Aorta (tissue), 5 donors: ENCODE measurements at regions not wholly inside any gene's neighbourhood (a gene's known extent, or its start where the extent isn't known, plus 50 kb on each side); places are given as distances from the start of the nearest gene placed in this dataset.

Experiments used
- ATAC-seq: fragments of 200-7000 bp; cut with Tn5 transposase; one replicate; pipeline ENCODE4 v1.9.1; 2022; ENCODE audit warnings: moderate library complexity; ENCODE audit not compliant: low FRiP score
- DNase-seq, 2 donors: peaks; one replicate each; pipeline ENCODE4 v3.0.0-alpha.2; 2020
- H3K27ac ChIP-seq, 2 donors: one replicate each; pipeline ENCODE4 v1.5.1; 2013; ENCODE audit warnings: low read length in 2 of 2, mild to moderate bottlenecking in 2 of 2, moderate library complexity in 2 of 2, control low read depth in 1 of 2, inconsistent platforms in 1 of 2, low read depth in 1 of 2
- H3K27me3 ChIP-seq, 2 donors: one replicate each; pipeline ENCODE4 v1.6.1; 2013; ENCODE audit warnings: control low read depth in 1 of 2, low read length in 1 of 2, mild to moderate bottlenecking in 1 of 2, moderate library complexity in 1 of 2; ENCODE audit not compliant: insufficient read depth in 2 of 2, control insufficient read depth in 1 of 2
- H3K36me3 ChIP-seq, 2 donors: one replicate each; pipeline ENCODE4 v1.6.1; 2013; ENCODE audit warnings: control low read depth in 1 of 2, low read length in 1 of 2, mild to moderate bottlenecking in 1 of 2; ENCODE audit not compliant: insufficient read depth in 2 of 2, control insufficient read depth in 1 of 2
- H3K4me1 ChIP-seq, 2 donors: one replicate each; pipeline ENCODE4 v1.6.1; 2013; ENCODE audit warnings: low read length in 2 of 2, control low read depth in 1 of 2, mild to moderate bottlenecking in 1 of 2, moderate library complexity in 1 of 2; ENCODE audit not compliant: insufficient read depth in 2 of 2, control insufficient read depth in 1 of 2
- H3K4me3 ChIP-seq, 2 donors: one replicate each; pipeline ENCODE4 v1.5.1; 2013; ENCODE audit warnings: low read length in 2 of 2, control low read depth in 1 of 2, mild to moderate bottlenecking in 1 of 2
- H3K9me3 ChIP-seq: one replicate; pipeline ENCODE4 v1.6.1; 2013; ENCODE audit warnings: mild to moderate bottlenecking, low read length; ENCODE audit not compliant: control insufficient read depth
- WGBS, 2 donors: extraction: QIAGEN DNeasy Blood & Tissue Kit; methylation state at CpG; one replicate each; pipeline ENCODE4 v1.1.7; 2013; 5-methylcytosine and 5-hydroxymethylcytosine counted together
- intact Hi-C, 2 donors: fragments of 100-400 bp; cut with DNase I; formaldehyde crosslinking; loops; one replicate each; pipeline versions ENCODE4 v1.14.2 to v1.15.0; 2022
- donor health status: healthy with polysubstance abuse.
- donor health status: Bipolar disorder and iron deficiency.
- donor health status: DM: no; HTN: no; CAD: no.
- donor health status: DM: no; HTN: no; CAD: no.
- donor health status: DM: yes; HTN: yes; CAD: no.

DNA sequence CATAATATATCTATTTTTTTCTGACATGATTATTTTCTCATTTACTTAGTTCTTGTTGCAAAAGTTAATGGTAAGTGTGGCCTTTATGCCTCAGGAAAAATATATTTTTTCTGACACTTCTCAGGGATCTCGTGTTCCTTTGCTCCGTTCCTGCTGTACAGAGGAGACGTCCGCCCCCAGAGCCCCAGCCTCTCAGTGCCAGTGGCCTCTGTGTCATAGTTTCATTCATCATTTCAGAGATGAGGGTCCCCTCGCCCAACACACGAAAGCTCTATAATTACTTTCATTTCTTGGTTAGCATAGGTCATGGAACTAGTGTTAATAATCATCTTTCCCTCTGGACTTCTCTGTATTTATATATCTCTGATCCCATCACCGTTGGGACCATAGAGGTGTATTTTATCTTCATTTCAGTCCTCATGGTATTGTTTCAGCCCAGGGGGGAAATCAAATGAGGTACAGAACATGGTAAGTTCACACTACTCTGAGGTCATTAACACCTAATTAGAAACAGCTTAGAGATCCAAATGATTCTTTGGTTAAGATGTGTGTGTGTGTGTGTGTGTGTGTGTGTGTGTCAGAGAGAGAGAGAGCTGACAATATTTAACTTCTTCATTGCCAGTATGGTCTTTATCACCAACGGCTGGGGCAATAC is 631.1 kb upstream of the TENM3 start:
- Histone ChIP-seq H3K4me1 (no peaks in the 10 kb centered on the region), H3K9me3 (peaks cover 1% of the 10 kb centered on the region), H3K36me3 (no peaks in the 10 kb centered on the region), H3K27me3 (no peaks in the 10 kb centered on the region), H3K4me3 (no peak overlapping the region), H3K27ac (no peak overlapping the region)
- DNase-seq (no peak), ATAC-seq (no peak)
- intact Hi-C loops: no loop called here
- 25 to 34% methylated on average over 8 of the region's 8 CpGs for WGBS, 2 donors

DNA sequence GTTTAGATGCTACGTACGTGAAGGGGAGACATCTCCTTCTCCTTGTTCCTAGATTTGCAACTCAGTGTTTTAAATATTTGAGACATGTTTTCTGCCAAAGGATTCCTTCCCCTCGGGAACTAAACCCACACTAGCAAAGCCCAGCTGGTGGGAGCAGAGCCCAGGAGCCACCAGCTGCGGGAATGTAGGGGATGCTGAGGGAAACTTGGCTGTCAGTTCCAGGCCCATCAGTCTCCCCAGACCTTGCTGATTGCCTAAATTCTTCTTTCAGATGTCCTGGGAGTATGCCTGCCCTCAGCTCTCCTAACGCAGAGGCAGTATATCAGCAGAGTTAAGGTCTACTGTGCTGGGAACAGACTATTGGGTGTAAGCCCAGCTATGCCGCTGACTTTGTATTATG is 630.0 kb upstream of the TENM3 start:
- Histone ChIP-seq H3K4me1 (no peaks in the 10 kb centered on the region), H3K9me3 (peaks cover 1% of the 10 kb centered on the region), H3K4me3 (no peak overlapping the region), H3K36me3 (no peaks in the 10 kb centered on the region), H3K27ac (no peak overlapping the region), H3K27me3 (no peaks in the 10 kb centered on the region)
- intact Hi-C loops: no loop called here
- ATAC-seq (no peak), DNase-seq (no peak)
- 39 to 56% methylated on average over 6 of the region's 6 CpGs for WGBS, 2 donors

DNA sequence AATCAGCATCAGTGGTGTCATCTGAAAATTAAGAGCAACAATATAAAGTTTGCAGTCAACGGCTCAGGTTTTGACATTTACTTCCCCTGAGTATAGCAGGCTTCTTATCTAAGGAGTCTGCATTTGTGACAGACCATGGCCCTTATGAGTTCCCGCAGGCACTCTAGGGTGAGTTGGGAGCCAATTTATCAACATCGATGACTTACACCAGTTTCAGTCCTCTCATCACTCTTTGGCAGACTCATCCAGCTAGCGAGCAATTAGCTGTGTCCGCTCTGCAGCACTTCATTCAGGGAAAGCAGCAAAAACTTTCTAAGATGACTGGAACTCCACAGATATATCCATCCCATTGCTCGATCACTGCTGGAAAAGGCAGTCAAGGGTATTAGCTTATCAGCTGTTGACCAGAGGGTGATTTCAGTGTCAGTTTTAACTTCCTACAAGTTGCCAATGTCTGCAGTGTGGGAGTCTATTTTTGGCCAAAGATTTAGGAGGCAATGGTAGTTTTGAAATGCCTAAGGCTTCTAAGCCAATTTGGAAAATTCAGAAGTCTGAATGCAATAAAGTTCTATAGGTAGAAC is 625.1 kb upstream of the TENM3 start:
- no peak overlapping the region for H3K27ac ChIP-seq
- no peak overlapping the region for H3K4me3 ChIP-seq
- 49 to 66% methylated on average over 6 of the region's 6 CpGs for WGBS, 2 donors
- no peak for ATAC-seq
- DNase-seq: no peak
- no peaks in the 10 kb centered on the region for H3K27me3 ChIP-seq
- H3K9me3 ChIP-seq: no peaks in the 10 kb centered on the region
- intact Hi-C loops: no loop called here
- H3K36me3 ChIP-seq: no peaks in the 10 kb centered on the region
- H3K4me1 ChIP-seq: no peaks in the 10 kb centered on the region

DNA sequence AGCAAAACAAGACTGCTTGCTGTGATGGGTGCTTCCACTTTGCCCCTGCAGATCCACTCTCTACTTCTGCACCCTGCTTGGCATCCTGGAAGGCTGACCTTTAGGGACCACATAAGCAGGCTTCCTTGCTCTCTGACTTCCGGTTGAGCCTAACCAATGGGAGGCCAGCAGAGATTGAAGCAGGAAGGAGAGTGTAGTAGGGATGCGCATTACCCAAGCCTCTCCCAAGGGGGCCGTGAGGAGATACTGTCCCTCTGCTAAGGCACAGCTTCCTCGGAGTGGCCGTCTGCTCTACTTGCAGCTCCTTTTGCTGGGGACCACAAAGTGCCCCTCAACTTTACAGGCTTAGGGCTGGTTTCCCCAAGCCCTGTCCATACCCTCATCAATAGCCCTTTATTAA is 624.3 kb upstream of the TENM3 start:
- ATAC-seq: no peak
- H3K36me3 ChIP-seq: no peaks in the 10 kb centered on the region
- H3K9me3 ChIP-seq: no peaks in the 10 kb centered on the region
- no peak for DNase-seq
- no peak overlapping the region for H3K27ac ChIP-seq
- WGBS, 2 donors: 76 to 79% methylated on average over 5 of the region's 5 CpGs
- no peak overlapping the region for H3K4me3 ChIP-seq
- no peaks in the 10 kb centered on the region for H3K4me1 ChIP-seq
- no peaks in the 10 kb centered on the region for H3K27me3 ChIP-seq
- intact Hi-C loops: no loop called here

DNA sequence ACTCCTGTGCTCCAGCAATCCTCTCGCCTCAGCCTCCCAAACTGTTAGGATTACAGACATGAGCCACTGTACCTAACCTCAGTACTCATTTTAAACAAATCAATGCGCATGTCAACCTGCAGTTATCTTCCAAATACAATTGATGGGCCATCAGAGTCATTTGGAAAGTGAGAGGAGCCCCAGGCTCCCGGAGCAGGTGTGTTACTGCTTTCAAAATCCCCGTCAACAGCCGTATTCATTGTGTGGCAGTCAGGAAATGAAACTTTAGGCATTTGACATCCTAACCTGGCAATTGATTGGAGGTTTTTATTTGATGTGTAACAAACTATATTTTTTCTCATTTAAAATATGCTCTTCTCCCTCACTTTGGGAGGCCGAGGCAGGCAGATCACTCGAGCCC is 623.6 kb upstream of the TENM3 start:
- Histone ChIP-seq H3K36me3 (no peaks in the 10 kb centered on the region), H3K27me3 (no peaks in the 10 kb centered on the region), H3K27ac (no peak overlapping the region), H3K4me1 (no peaks in the 10 kb centered on the region), H3K9me3 (no peaks in the 10 kb centered on the region), H3K4me3 (no peak overlapping the region)
- intact Hi-C loops: no loop called here
- 85 to 89% methylated on average over 7 of the region's 7 CpGs for WGBS, 2 donors
- ATAC-seq (no peak), DNase-seq (no peak)

DNA sequence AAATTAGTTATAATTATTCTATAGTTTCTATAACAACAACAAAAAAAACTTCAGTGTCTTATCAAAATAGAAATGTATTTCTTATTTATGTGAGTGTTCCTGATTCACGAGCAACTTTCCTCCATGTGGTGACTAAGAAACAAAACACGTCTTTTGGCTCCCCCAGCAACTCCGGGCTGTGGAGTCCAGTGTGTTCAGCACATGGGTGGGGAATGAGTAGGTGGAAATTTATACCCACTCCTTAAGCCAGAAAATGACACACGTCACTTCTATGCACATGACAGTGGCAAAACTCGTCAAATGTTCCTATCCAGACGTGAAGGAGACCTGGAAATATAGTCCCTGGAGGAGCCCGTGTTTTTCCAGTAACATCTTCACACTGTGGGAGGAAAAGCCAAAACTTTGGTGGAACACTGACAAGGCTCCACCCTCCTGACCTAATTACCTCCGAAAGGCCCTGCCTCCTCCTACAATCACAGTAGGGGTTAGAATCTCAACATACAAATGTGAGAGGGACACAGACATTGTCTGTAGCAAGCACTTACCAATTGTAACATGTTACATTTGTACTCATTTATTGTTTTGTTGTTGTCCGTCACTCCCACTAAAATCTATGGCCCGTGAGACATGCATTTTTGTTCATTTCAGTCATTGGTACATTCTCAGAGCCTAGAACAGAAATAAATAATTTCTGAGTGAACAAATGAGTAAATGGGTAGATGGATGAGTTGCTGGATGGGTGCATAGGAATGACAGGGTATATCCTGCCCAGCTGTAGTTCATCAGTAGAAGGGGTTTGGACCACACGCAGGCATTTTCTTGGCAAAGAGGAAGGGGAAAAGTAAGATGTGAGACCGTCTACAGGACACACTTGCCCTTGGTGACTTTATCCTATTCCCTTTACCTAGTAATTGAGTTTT is 605.8 kb upstream of the TENM3 start:
- no peak for ATAC-seq
- Histone ChIP-seq H3K4me1 (no peaks in the 10 kb centered on the region), H3K27ac (no peak overlapping the region), H3K9me3 (no peaks in the 10 kb centered on the region), H3K4me3 (no peak overlapping the region), H3K27me3 (no peaks in the 10 kb centered on the region), H3K36me3 (no peaks in the 10 kb centered on the region)
- intact Hi-C loops: no loop called here
- 64 to 67% methylated on average over 12 of the region's 12 CpGs for WGBS, 2 donors
- no peak for DNase-seq

DNA sequence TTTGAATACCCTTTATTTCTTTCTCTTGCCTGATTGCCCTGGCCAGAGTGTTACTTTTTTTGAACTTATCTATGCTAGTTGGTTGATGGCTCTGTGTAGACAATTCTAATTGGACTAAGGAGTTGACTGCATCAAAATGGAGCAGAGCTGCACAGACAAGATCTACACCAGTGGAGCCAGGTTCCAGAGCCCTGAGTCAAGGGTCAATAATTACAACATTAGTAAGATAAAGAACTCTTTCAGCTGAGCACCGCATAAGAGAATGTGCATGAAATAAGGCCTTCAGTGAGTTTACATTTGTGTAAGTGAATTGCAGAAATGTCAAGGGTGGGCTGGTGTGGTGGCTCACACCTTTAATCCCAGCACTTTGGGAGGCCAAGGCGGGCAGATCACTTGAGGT is 599.7 kb upstream of the TENM3 start:
- Histone ChIP-seq H3K27ac (no peak overlapping the region), H3K9me3 (no peaks in the 10 kb centered on the region), H3K4me1 (no peaks in the 10 kb centered on the region), H3K36me3 (no peaks in the 10 kb centered on the region), H3K4me3 (no peak overlapping the region), H3K27me3 (no peaks in the 10 kb centered on the region)
- DNase-seq (no peak), ATAC-seq (no peak)
- 84 to 93% methylated on average over 2 of the region's 2 CpGs for WGBS, 2 donors
- intact Hi-C loops: no loop called here

DNA sequence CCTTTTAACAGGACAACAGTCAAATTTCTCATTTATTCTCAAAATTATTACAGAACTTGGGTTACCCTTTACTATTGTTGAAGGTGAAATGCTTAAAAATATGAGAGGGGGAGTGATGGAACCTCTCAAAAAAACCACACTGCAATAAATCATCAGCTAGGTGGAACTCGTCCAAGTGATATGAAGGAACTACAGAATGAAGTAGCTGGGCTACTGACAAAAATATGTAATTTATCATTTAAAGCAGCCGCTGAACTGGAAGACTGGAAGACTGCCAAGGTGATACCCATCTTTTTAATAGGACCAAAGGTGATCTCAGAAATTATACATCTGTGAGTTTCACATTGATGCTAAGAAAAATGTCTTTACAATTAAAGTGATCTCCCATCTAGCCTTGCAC is 597.7 kb upstream of the TENM3 start:
- WGBS, 2 donors: 23 to 31% methylated on average over 2 of the region's 2 CpGs
- no peaks in the 10 kb centered on the region for H3K27me3 ChIP-seq
- DNase-seq (no peak), ATAC-seq (no peak)
- H3K27ac ChIP-seq: no peak overlapping the region
- H3K36me3 ChIP-seq: no peaks in the 10 kb centered on the region
- no peak overlapping the region for H3K4me3 ChIP-seq
- intact Hi-C loops: no loop called here
- no peaks in the 10 kb centered on the region for H3K4me1 ChIP-seq
- H3K9me3 ChIP-seq: peaks cover 1% of the 10 kb centered on the region

DNA sequence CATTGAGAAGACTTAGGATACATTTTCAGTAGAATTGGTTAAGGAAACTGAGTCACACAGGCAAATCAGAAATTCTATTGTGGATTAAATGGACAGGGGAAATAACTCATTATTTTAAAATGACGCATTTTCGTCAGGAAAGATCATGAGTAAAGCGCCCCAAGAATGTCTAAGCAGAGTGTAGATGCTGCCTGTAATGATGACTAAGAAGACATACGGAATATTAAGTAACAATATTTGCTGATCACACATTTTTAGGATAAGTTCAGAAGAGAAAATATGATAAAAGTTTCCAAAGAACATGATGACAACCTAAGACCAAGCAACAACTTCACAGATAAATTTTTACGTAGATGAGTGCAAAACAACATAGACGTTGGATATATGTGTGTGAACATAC is 596.3 kb upstream of the TENM3 start:
- ATAC-seq (no peak), DNase-seq (no peak)
- Histone ChIP-seq H3K27me3 (no peaks in the 10 kb centered on the region), H3K4me3 (no peak overlapping the region), H3K27ac (no peak overlapping the region), H3K36me3 (no peaks in the 10 kb centered on the region), H3K4me1 (no peaks in the 10 kb centered on the region), H3K9me3 (peaks cover 1% of the 10 kb centered on the region)
- intact Hi-C loops: no loop called here
- WGBS, 2 donors: 66 to 76% methylated on average over 6 of the region's 6 CpGs
